ENCODE measurements at regions not wholly inside any gene's neighbourhood (a gene's known extent, or its start where the extent isn't known, plus 50 kb on each side); places are given as distances from the start of the nearest gene placed in this dataset.
"Not testable (repeated sequence)": the region's sequence is repeated elsewhere in the genome, so short reads cannot be mapped to it uniquely, and the experiment has no call there.

DNA sequence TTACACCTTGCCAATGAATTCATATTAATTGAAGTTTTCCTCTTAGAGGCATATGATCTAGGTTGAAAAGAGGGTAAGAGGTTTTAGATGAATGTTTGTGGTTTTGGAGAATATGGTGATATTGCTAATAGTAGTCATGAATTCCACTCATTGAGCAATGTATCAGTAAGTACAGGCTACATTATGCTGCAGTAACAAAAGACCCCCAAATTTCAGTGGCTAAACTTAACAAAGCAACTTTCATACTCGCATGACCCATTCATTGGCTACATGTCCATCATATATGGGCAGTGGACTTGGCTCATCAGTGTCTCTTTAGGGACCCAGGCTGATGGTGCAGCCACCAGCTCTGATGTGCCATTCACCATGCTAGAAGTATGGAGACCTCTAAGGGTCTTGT is 196.6 kb upstream of the MYL2 start (continued):
- TF ChIP-seq, protein P1, sequence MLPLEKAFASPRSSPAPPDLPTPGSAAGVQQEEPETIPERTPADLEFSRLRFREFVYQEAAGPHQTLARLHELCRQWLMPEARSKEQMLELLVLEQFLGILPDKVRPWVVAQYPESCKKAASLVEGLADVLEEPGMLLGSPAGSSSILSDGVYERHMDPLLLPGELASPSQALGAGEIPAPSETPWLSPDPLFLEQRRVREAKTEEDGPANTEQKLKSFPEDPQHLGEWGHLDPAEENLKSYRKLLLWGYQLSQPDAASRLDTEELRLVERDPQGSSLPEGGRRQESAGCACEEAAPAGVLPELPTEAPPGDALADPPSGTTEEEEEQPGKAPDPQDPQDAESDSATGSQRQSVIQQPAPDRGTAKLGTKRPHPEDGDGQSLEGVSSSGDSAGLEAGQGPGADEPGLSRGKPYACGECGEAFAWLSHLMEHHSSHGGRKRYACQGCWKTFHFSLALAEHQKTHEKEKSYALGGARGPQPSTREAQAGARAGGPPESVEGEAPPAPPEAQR (CRISPR knock-in tag; IDR thresholded peaks at IDR 0.05): no peak
- no peak for TF ChIP-seq ZNF396 (CRISPR knock-in tag; IDR thresholded peaks at IDR 0.05; ENCODE audit: borderline replicate concordance)
- no peak for TF ChIP-seq MXD4 (CRISPR knock-in tag; IDR thresholded peaks at IDR 0.05; ENCODE audit: borderline replicate concordance)
- TF ChIP-seq, protein P2, sequence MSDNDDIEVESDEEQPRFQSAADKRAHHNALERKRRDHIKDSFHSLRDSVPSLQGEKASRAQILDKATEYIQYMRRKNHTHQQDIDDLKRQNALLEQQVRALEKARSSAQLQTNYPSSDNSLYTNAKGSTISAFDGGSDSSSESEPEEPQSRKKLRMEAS (CRISPR knock-in tag; IDR thresholded peaks at IDR 0.05): no peak
- TF ChIP-seq CBFB (CRISPR knock-in tag; IDR thresholded peaks at IDR 0.05; ENCODE audit: low read depth): no peak
- no peak for TF ChIP-seq KAT7 (CRISPR knock-in tag; IDR thresholded peaks at IDR 0.05; ENCODE audit: borderline replicate concordance)
- TF ChIP-seq, protein P3, sequence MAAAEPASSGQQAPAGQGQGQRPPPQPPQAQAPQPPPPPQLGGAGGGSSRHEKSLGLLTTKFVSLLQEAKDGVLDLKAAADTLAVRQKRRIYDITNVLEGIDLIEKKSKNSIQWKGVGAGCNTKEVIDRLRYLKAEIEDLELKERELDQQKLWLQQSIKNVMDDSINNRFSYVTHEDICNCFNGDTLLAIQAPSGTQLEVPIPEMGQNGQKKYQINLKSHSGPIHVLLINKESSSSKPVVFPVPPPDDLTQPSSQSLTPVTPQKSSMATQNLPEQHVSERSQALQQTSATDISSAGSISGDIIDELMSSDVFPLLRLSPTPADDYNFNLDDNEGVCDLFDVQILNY (CRISPR knock-in tag; IDR thresholded peaks at IDR 0.05): no peak

DNA sequence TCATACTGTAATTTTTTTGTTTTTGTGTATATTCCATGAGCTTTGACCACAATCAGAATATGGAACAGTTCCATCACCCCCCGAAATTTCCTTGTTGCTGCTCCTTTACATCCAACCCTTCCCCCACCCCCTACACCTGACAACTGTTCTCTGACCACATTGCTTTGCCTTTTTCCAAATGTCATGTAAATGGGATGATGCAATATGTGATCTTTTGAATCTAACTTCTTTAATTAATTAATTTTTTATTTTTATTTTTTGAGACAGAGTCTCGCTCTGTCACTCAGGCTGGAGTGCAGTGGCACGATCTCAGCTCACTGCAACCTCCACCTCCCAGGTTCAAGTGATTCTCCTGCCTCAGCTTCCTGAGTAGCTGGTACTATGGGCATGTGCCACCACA is 192.9 kb upstream of the MYL2 start:
- H3K27ac Mint-ChIP-seq; H3K36me3 Mint-ChIP-seq; H3K4me1 Mint-ChIP-seq; ATAC-seq; H3K27me3 Mint-ChIP-seq (ENCODE audit: low read depth); DNase-seq (ENCODE audit: low spot score); H3K4me3 Mint-ChIP-seq; POLR2A ChIA-PET: not testable (repeated sequence)
- peaks cover 13% of the 10 kb centered on the region for H3K9me3 Mint-ChIP-seq
- CTCF ChIA-PET: interaction anchor here (0.6 kb wide), 1 partner anchor 60 kb away, joined by 3 read pairs; no protein-coding TSS in a partner anchor

DNA sequence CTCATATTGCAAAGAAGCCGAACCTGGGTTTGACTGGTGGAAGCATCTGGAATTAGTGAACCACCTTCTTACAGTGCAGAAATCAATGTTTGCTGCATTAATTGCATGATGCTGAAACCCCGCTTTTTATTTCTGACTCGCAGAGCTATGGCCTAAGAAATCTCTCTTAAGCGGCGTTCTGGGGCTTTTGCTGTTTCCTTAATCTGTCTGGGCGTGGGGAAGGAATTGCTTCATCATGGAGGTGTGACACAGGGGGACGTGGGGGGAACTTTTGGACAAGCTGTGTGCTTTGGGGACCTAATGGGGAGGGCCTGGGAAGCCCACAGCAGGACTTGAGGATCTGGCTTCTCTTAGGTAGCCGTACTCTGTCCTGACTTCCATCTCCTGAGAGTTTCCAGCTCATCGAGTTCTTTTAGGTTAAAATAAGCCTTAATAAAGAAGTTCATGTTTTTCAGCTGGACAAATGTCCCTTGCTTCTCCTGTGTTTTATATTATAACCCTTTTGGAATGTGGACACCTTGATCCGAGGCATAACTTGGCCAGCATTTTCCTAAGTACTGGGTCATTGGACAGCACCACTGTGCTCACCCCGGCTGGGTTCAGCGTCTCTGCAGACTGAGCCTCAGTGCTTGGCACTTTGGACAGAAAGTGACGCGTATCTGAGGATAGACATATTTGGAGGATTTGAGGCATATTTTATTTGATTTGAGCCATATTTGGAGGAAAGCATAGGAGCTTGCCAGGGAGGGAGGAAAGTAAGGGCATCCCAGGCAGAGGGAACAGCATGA is 192.1 kb upstream of the MYL2 start:
- no peak overlapping the region for H3K4me3 Mint-ChIP-seq
- no peak for DNase-seq (ENCODE audit: low spot score)
- CTCF ChIA-PET: interaction anchor here (0.5 to 0.6 kb wide), 2 partner anchors 60 to 162 kb away, joined by 3 read pairs; no protein-coding TSS in a partner anchor
- peaks cover 19% of the 10 kb centered on the region for H3K9me3 Mint-ChIP-seq
- TF ChIP-seq ZBTB21 (CRISPR knock-in tag; IDR thresholded peaks at IDR 0.05; ENCODE audit: borderline replicate concordance) (no peak), ZNF232 (CRISPR knock-in tag; IDR thresholded peaks at IDR 0.05) (no peak), NFYB (CRISPR knock-in tag; conservative IDR thresholded peaks at IDR 0.05; ENCODE audit: low read depth) (no peak), NR2C2 (CRISPR knock-in tag; IDR thresholded peaks at IDR 0.05) (no peak), ZNF317 (CRISPR knock-in tag; IDR thresholded peaks at IDR 0.05; ENCODE audit: borderline replicate concordance, low read depth) (no peak), ATF1 (CRISPR knock-in tag; IDR thresholded peaks at IDR 0.05) (no peak), ZNF396 (CRISPR knock-in tag; IDR thresholded peaks at IDR 0.05; ENCODE audit: borderline replicate concordance) (no peak), CREM (CRISPR knock-in tag; IDR thresholded peaks at IDR 0.05) (no peak), OVOL2 (CRISPR knock-in tag; IDR thresholded peaks at IDR 0.05; ENCODE audit: borderline replicate concordance) (no peak), JAZF1 (CRISPR knock-in tag; IDR thresholded peaks at IDR 0.05) (no peak)
- TF ChIP-seq, protein P2 (CRISPR knock-in tag; IDR thresholded peaks at IDR 0.05): no peak
- TF ChIP-seq, protein P4, sequence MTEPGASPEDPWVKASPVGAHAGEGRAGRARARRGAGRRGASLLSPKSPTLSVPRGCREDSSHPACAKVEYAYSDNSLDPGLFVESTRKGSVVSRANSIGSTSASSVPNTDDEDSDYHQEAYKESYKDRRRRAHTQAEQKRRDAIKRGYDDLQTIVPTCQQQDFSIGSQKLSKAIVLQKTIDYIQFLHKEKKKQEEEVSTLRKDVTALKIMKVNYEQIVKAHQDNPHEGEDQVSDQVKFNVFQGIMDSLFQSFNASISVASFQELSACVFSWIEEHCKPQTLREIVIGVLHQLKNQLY (CRISPR knock-in tag; IDR thresholded peaks at IDR 0.05): no peak
- TF ChIP-seq, protein P5, sequence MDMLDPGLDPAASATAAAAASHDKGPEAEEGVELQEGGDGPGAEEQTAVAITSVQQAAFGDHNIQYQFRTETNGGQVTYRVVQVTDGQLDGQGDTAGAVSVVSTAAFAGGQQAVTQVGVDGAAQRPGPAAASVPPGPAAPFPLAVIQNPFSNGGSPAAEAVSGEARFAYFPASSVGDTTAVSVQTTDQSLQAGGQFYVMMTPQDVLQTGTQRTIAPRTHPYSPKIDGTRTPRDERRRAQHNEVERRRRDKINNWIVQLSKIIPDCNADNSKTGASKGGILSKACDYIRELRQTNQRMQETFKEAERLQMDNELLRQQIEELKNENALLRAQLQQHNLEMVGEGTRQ (CRISPR knock-in tag; IDR thresholded peaks at IDR 0.05): no peak
- TF ChIP-seq, protein P6, sequence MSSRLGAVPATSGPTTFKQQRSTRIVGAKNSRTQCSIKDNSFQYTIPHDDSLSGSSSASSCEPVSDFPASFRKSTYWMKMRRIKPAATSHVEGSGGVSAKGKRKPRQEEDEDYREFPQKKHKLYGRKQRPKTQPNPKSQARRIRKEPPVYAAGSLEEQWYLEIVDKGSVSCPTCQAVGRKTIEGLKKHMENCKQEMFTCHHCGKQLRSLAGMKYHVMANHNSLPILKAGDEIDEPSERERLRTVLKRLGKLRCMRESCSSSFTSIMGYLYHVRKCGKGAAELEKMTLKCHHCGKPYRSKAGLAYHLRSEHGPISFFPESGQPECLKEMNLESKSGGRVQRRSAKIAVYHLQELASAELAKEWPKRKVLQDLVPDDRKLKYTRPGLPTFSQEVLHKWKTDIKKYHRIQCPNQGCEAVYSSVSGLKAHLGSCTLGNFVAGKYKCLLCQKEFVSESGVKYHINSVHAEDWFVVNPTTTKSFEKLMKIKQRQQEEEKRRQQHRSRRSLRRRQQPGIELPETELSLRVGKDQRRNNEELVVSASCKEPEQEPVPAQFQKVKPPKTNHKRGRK (CRISPR knock-in tag; IDR thresholded peaks at IDR 0.05; ENCODE audit: borderline replicate concordance): no peak
- TF ChIP-seq, protein P3 (CRISPR knock-in tag; IDR thresholded peaks at IDR 0.05): no peak
- TF ChIP-seq, protein P7, sequence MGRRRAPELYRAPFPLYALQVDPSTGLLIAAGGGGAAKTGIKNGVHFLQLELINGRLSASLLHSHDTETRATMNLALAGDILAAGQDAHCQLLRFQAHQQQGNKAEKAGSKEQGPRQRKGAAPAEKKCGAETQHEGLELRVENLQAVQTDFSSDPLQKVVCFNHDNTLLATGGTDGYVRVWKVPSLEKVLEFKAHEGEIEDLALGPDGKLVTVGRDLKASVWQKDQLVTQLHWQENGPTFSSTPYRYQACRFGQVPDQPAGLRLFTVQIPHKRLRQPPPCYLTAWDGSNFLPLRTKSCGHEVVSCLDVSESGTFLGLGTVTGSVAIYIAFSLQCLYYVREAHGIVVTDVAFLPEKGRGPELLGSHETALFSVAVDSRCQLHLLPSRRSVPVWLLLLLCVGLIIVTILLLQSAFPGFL (CRISPR knock-in tag; IDR thresholded peaks at IDR 0.05; ENCODE audit: borderline replicate concordance): no peak
- TF ChIP-seq, protein P8, sequence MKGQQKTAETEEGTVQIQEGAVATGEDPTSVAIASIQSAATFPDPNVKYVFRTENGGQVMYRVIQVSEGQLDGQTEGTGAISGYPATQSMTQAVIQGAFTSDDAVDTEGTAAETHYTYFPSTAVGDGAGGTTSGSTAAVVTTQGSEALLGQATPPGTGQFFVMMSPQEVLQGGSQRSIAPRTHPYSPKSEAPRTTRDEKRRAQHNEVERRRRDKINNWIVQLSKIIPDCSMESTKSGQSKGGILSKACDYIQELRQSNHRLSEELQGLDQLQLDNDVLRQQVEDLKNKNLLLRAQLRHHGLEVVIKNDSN (CRISPR knock-in tag; IDR thresholded peaks at IDR 0.05): no peak
- peaks cover 6% of the 10 kb centered on the region for H3K4me1 Mint-ChIP-seq
- POLR2A ChIA-PET: no interaction called here
- H3K36me3 Mint-ChIP-seq: peaks cover 4% of the 10 kb centered on the region; the same call in 1 of the 2 replicates
- H3K27ac Mint-ChIP-seq: no peak overlapping the region
- no peak for ATAC-seq
- H3K27me3 Mint-ChIP-seq (ENCODE audit: low read depth): no peaks in the 10 kb centered on the region; the same call in 1 of the 2 replicates
